ENCODE measurements at regions not wholly inside any gene's neighbourhood (a gene's known extent, or its start where the extent isn't known, plus 50 kb on each side); places are given as distances from the start of the nearest gene placed in this dataset.

DNA sequence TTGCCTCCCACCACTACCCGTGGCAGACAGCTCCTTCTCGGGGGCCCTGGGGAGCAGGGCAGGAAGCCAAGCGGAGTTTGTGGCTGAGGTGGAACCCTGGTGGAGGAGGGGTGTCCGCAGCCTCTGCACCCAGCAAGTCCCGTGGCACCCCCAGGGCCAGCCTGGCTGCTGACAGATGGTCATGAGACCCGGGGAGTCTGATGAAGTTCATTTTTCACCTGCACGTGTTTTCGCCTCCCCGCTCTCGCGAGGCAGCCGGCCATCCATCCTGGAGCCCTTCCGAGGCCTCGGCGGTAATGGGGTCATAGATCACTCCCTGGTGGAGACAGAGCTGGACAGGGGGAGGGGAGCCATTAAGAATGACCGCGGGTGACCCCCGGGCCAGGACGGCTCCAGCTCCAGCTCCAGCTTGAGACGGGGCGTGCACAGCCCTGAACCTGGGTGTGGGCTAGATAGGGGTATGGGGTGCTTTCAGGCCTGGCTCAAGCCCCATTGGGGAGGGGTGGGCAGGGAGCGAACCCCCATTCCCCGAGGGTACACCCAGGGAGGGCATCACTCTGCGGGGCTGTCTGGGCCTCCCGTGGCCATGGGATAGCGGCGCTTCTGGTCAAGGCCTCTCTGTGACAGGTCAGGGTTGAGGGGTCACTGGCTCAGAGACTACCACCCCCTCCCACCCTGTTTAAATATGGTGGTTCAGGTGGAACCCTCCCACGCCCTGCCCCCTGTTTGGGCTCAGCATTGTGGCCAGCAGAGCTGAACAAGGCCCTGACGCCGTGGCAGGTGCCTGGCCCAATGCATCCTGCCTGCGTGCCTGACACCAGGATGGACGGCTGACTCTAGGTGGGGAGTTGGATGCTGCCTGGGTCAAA, 227.4 kb upstream of the GSE1 start (continued):
- TF ChIP-seq, protein P1, sequence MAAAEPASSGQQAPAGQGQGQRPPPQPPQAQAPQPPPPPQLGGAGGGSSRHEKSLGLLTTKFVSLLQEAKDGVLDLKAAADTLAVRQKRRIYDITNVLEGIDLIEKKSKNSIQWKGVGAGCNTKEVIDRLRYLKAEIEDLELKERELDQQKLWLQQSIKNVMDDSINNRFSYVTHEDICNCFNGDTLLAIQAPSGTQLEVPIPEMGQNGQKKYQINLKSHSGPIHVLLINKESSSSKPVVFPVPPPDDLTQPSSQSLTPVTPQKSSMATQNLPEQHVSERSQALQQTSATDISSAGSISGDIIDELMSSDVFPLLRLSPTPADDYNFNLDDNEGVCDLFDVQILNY (CRISPR knock-in tag; conservative IDR thresholded peaks at IDR 0.05), result no peak
- TF ChIP-seq, protein P2, sequence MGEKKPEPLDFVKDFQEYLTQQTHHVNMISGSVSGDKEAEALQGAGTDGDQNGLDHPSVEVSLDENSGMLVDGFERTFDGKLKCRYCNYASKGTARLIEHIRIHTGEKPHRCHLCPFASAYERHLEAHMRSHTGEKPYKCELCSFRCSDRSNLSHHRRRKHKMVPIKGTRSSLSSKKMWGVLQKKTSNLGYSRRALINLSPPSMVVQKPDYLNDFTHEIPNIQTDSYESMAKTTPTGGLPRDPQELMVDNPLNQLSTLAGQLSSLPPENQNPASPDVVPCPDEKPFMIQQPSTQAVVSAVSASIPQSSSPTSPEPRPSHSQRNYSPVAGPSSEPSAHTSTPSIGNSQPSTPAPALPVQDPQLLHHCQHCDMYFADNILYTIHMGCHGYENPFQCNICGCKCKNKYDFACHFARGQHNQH (CRISPR knock-in tag; IDR thresholded peaks at IDR 0.05), result no peak
- no peak for TF ChIP-seq ZNF354B (CRISPR knock-in tag; IDR thresholded peaks at IDR 0.05)
- 0 out of 2 replicates have a peak, but pooled peaks have one; percentile 22 for TF ChIP-seq SIN3A (IDR thresholded peaks at IDR 0.05; ENCODE audit: borderline replicate concordance, low read depth, low read length)
- no peak for TF ChIP-seq ZNF839 (CRISPR knock-in tag; IDR thresholded peaks at IDR 0.05; ENCODE audit: borderline replicate concordance)
- TF ChIP-seq ZNF546 (CRISPR knock-in tag; conservative IDR thresholded peaks at IDR 0.05), result no peak
- TF ChIP-seq ZNF614 (CRISPR knock-in tag; IDR thresholded peaks at IDR 0.05; ENCODE audit: borderline replicate concordance), result no peak
- no peak for TF ChIP-seq JARID2 (CRISPR knock-in tag; IDR thresholded peaks at IDR 0.05; ENCODE audit: insufficient replicate concordance)
- TF ChIP-seq ZNF225 (CRISPR knock-in tag; IDR thresholded peaks at IDR 0.05), result no peak
- TF ChIP-seq, protein P3, sequence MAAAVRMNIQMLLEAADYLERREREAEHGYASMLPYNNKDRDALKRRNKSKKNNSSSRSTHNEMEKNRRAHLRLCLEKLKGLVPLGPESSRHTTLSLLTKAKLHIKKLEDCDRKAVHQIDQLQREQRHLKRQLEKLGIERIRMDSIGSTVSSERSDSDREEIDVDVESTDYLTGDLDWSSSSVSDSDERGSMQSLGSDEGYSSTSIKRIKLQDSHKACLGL (CRISPR knock-in tag; IDR thresholded peaks at IDR 0.05), result peak; percentile 75; the same call in 1 of the 2 replicates
- no peak for TF ChIP-seq AGO1 (IDR thresholded peaks at IDR 0.05; ENCODE audit: low read depth, low read length, poor library complexity, severe bottlenecking)
- TF ChIP-seq, protein P4, sequence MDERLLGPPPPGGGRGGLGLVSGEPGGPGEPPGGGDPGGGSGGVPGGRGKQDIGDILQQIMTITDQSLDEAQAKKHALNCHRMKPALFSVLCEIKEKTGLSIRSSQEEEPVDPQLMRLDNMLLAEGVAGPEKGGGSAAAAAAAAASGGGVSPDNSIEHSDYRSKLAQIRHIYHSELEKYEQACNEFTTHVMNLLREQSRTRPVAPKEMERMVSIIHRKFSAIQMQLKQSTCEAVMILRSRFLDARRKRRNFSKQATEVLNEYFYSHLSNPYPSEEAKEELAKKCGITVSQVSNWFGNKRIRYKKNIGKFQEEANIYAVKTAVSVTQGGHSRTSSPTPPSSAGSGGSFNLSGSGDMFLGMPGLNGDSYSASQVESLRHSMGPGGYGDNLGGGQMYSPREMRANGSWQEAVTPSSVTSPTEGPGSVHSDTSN (CRISPR knock-in tag; IDR thresholded peaks at IDR 0.05), result no peak
- no peak for TF ChIP-seq MAFK (conservative IDR thresholded peaks at IDR 0.05 in 1 of 2, IDR thresholded peaks at IDR 0.05 in 1 of 2; ENCODE audit: low read length in 2 of 2)
- no peak for TF ChIP-seq ZNF562 (CRISPR knock-in tag; IDR thresholded peaks at IDR 0.05; ENCODE audit: borderline replicate concordance)
- TF ChIP-seq ZKSCAN5 (CRISPR knock-in tag; IDR thresholded peaks at IDR 0.05), result no peak
- no peak for TF ChIP-seq ZMAT3 (CRISPR knock-in tag; conservative IDR thresholded peaks at IDR 0.05)
- 0 out of 2 replicates have a peak, but pooled peaks have one; percentile 6 for TF ChIP-seq ZNF430 (CRISPR knock-in tag; IDR thresholded peaks at IDR 0.05)
- no peak for TF ChIP-seq ZNF451 (CRISPR knock-in tag; IDR thresholded peaks at IDR 0.05)
- TF ChIP-seq EED (CRISPR knock-in tag; IDR thresholded peaks at IDR 0.05), result no peak
- no peak; the same call in 1 of the 2 replicates for TF ChIP-seq ELF1 (CRISPR knock-in tag; IDR thresholded peaks at IDR 0.05)
- TF ChIP-seq, protein P5, sequence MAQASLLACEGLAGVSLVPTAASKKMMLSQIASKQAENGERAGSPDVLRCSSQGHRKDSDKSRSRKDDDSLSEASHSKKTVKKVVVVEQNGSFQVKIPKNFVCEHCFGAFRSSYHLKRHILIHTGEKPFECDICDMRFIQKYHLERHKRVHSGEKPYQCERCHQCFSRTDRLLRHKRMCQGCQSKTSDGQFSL (CRISPR knock-in tag; IDR thresholded peaks at IDR 0.05), result no peak
- no peak for TF ChIP-seq ZNF17 (CRISPR knock-in tag; IDR thresholded peaks at IDR 0.05)
- no peak for TF ChIP-seq CBFB (CRISPR knock-in tag; IDR thresholded peaks at IDR 0.05)
- TF ChIP-seq TCF7L2 (IDR thresholded peaks at IDR 0.05; ENCODE audit: low read depth, low read length), result no peak
- TF ChIP-seq, protein P6, sequence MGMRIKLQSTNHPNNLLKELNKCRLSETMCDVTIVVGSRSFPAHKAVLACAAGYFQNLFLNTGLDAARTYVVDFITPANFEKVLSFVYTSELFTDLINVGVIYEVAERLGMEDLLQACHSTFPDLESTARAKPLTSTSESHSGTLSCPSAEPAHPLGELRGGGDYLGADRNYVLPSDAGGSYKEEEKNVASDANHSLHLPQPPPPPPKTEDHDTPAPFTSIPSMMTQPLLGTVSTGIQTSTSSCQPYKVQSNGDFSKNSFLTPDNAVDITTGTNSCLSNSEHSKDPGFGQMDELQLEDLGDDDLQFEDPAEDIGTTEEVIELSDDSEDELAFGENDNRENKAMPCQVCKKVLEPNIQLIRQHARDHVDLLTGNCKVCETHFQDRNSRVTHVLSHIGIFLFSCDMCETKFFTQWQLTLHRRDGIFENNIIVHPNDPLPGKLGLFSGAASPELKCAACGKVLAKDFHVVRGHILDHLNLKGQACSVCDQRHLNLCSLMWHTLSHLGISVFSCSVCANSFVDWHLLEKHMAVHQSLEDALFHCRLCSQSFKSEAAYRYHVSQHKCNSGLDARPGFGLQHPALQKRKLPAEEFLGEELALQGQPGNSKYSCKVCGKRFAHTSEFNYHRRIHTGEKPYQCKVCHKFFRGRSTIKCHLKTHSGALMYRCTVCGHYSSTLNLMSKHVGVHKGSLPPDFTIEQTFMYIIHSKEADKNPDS (CRISPR knock-in tag; IDR thresholded peaks at IDR 0.05), result no peak
